A549 (cell line): ENCODE measurements at regions not wholly inside any gene's neighbourhood (a gene's known extent, or its start where the extent isn't known, plus 50 kb on each side); places are given as distances from the start of the nearest gene placed in this dataset.

ENCODE experiments used
- ATAC-seq, 2 experiments: fragments of 200-7000 bp in 1 of 2; fragments of >200 bp in 1 of 2; cut with Nextera tagmentation in 1 of 2; cut with Tn5 transposase in 1 of 2; 3 replicates each; pipeline versions ENCODE4 v1.8.0 to v1.9.1; 2018 to 2020; ENCODE audit warnings: mild to moderate bottlenecking in 1 of 2, moderate library complexity in 1 of 2
- CTCF ChIA-PET: fragments of 300-600 bp; sonication (Branson Sonifier 250); formaldehyde crosslinking; extraction: SDS; loops from one replicate; lab custom pipeline; 2021; ENCODE audit warnings: antibody characterized with exemption, inconsistent platforms; lab: Yijun Ruan, JAX
- POLR2A ChIA-PET: fragments of 350-600 bp; formaldehyde crosslinking; extraction: SDS; loops from one replicate; lab custom pipeline; 2021; ENCODE audit warnings: antibody characterized with exemption, inconsistent platforms; lab: Yijun Ruan, JAX
- DNase-seq, 2 experiments: peaks; one replicate each; pipeline versions ENCODE4 v3.0.0 to v3.0.0-alpha.2; 2011 to 2016; ENCODE audit warnings: low read depth in 1 of 2, low spot score in 1 of 2
- FAIRE-seq: peaks from 2 replicates; lab custom pipeline; 2011; peaks lifted over from hg19 to GRCh38; lab: Jason Lieb, UNC
- H3K27ac ChIP-seq, 2 experiments: fragments of >200 bp; sonication (Bioruptor Twin); formaldehyde crosslinking; 3 replicates each; pipeline ENCODE4 v1.5.1; 2016 to 2017
- H3K4me1 ChIP-seq: fragments of >200 bp; sonication (Bioruptor Twin); formaldehyde crosslinking; 3 replicates; pipeline ENCODE4 v1.6.1; 2016
- H3K4me2 ChIP-seq: fragments of >200 bp; sonication (Bioruptor Twin); formaldehyde crosslinking; 3 replicates; pipeline ENCODE4 v1.6.1; 2016
- H3K4me3 ChIP-seq: fragments of >200 bp; sonication (Bioruptor Twin); formaldehyde crosslinking; 3 replicates; pipeline ENCODE4 v1.5.1; 2016
- H3K9me3 ChIP-seq: fragments of >200 bp; sonication (Bioruptor Twin); formaldehyde crosslinking; 3 replicates; pipeline ENCODE4 v1.6.1; 2016
- CBX8 ChIP-seq: fragments of 200-600 bp; sonication (generic); IDR thresholded peaks from 2 replicates; pipeline ENCODE4 v1.6.1; 2016
- CEBPB ChIP-seq, 2 experiments: fragments of >200 bp in 1 of 2; sonication (Bioruptor Twin) in 1 of 2; formaldehyde crosslinking in 1 of 2; IDR thresholded peaks; 2 replicates each; pipeline ENCODE4 v1.6.1; 2012 to 2016
- CHD2 ChIP-seq: fragments of 150-350 bp; IDR thresholded peaks from 2 replicates; pipeline ENCODE4 v1.6.1; 2014; ENCODE audit warnings: low read length; ENCODE audit not compliant: partially characterized antibody
- EHF ChIP-seq: fragments of 250-450 bp; sonication (Bioruptor Pico); IDR thresholded peaks from 2 replicates; pipeline ENCODE4 v1.5.0; 2020; ENCODE audit warnings: mild to moderate bottlenecking
- ESRRA ChIP-seq: fragments of 150-350 bp; IDR thresholded peaks from 2 replicates; pipeline ENCODE4 v1.6.1; 2014; ENCODE audit warnings: mild to moderate bottlenecking, low read length, borderline replicate concordance
- FOSB ChIP-seq: fragments of 250-450 bp; sonication (Bioruptor Pico); IDR thresholded peaks from 2 replicates; pipeline ENCODE4 v1.5.0; 2020; ENCODE audit warnings: mild to moderate bottlenecking, moderate library complexity
- FOSL2 ChIP-seq, 2 experiments: fragments of 450-650 bp in 1 of 2; fragments of >200 bp in 1 of 2; sonication (Bioruptor Twin) in 1 of 2; formaldehyde crosslinking; IDR thresholded peaks; 2 replicates each; pipeline versions ENCODE4 v1.5.0 to v1.6.1; 2016 to 2020; ENCODE audit warnings: mild to moderate bottlenecking in 1 of 2, moderate library complexity in 1 of 2
- FOXS1 ChIP-seq: fragments of 250-450 bp; sonication (Bioruptor Pico); IDR thresholded peaks from 2 replicates; pipeline ENCODE4 v1.5.0; 2020; ENCODE audit warnings: mild to moderate bottlenecking, moderate library complexity
- GATA3 ChIP-seq: IDR thresholded peaks from 2 replicates; pipeline ENCODE4 v1.6.1; 2012; ENCODE audit warnings: borderline replicate concordance
- HDAC2 ChIP-seq: fragments of 200-600 bp; sonication (generic); IDR thresholded peaks from 2 replicates; pipeline ENCODE4 v1.6.1; 2016
- JUN ChIP-seq, 2 experiments: fragments of >200 bp; sonication (Bioruptor Twin); formaldehyde crosslinking; IDR thresholded peaks; 2 replicates in 1 of 2; 3 replicates in 1 of 2; pipeline ENCODE4 v1.6.1; 2016 to 2017
- NFE2L2 ChIP-seq: fragments of 150-350 bp; conservative IDR thresholded peaks from 2 replicates; pipeline ENCODE4 v1.6.1; 2014; ENCODE audit warnings: low read length
- NPAS2 ChIP-seq: fragments of 250-450 bp; sonication (Bioruptor Pico); IDR thresholded peaks from 2 replicates; pipeline ENCODE4 v1.8.0; 2022; ENCODE audit warnings: mild to moderate bottlenecking, moderate library complexity, borderline replicate concordance
- PHF8 ChIP-seq: fragments of 200-600 bp; sonication (generic); IDR thresholded peaks from 2 replicates; pipeline ENCODE4 v1.6.1; 2016; ENCODE audit warnings: low read depth, mild to moderate bottlenecking, antibody characterized with exemption, moderate library complexity, borderline replicate concordance
- POLR2A ChIP-seq: IDR thresholded peaks from 2 replicates; pipeline ENCODE4 v1.6.1; 2012; ENCODE audit warnings: mild to moderate bottlenecking, low read length
- RARB ChIP-seq: fragments of 250-450 bp; sonication (Bioruptor Pico); IDR thresholded peaks from 2 replicates; pipeline ENCODE4 v1.8.0; 2021; ENCODE audit warnings: mild to moderate bottlenecking, moderate library complexity
- RNF2 ChIP-seq: fragments of 200-600 bp; sonication (generic); IDR thresholded peaks from 2 replicates; pipeline ENCODE4 v1.6.1; 2016; ENCODE audit warnings: low read depth, mild to moderate bottlenecking, antibody characterized with exemption, moderate library complexity, borderline replicate concordance
- SREBF2 ChIP-seq: fragments of 450-650 bp; IDR thresholded peaks from 2 replicates; pipeline ENCODE4 v1.6.1; 2014; ENCODE audit warnings: mild to moderate bottlenecking, moderate library complexity
- ZNF302 ChIP-seq: fragments of 250-450 bp; sonication (Bioruptor Pico); IDR thresholded peaks from 2 replicates; pipeline ENCODE4 v1.9.0; 2021; ENCODE audit warnings: inconsistent platforms, mild to moderate bottlenecking, moderate library complexity
- ZSCAN20 ChIP-seq: fragments of 250-450 bp; sonication (Bioruptor Pico); IDR thresholded peaks from 2 replicates; pipeline ENCODE4 v1.8.0; 2022; ENCODE audit warnings: mild to moderate bottlenecking, moderate library complexity
- WGBS: methylation state at CpG from one replicate; pipeline ENCODE4 v1.1.6; 2017; ENCODE audit errors: missing lambda C conversion rate; 5-methylcytosine and 5-hydroxymethylcytosine counted together
- TF ChIP-seq, protein P1 (sequence below): IDR thresholded peaks from 2 replicates; pipeline ENCODE4 v1.6.1; 2012
- TF ChIP-seq, protein P2 (sequence below): fragments of 200-600 bp; sonication (generic); IDR thresholded peaks from 2 replicates; pipeline ENCODE4 v1.6.1; 2016; ENCODE audit warnings: antibody characterized with exemption, mild to moderate bottlenecking, moderate library complexity

DNA sequence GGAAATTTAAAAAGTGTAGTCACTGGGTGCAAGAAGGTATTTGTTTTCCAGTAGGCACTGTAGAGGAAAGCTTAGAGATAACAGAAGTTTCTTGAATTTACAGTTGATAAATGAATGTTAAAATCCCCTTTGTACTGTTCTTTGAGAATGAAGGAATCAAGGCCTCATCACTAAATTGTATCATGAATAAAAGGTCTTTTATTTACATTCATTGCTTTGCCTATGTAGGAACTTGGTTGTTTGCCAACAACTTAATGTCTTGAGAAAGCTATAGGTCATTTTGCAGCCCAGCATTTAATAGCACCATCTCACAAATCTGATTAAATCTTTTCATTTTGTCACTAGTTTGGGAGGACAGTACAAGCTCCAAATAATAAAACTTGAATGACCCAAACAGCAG, 213.9 kb upstream of the ITGA4 start (continued):
- TF ChIP-seq NFE2L2: no peak
- TF ChIP-seq EHF: no peak
- no peak for TF ChIP-seq HDAC2
- TF ChIP-seq FOSL2 (IDR thresholded peaks at IDR 0.05): no peak
- no peak for TF ChIP-seq FOSL2 (CRISPR knock-in tag; IDR thresholded peaks at IDR 0.05)
- TF ChIP-seq ZNF302 (CRISPR knock-in tag): no peak
- no peak for TF ChIP-seq CHD2
- no peak for TF ChIP-seq PHF8

DNA sequence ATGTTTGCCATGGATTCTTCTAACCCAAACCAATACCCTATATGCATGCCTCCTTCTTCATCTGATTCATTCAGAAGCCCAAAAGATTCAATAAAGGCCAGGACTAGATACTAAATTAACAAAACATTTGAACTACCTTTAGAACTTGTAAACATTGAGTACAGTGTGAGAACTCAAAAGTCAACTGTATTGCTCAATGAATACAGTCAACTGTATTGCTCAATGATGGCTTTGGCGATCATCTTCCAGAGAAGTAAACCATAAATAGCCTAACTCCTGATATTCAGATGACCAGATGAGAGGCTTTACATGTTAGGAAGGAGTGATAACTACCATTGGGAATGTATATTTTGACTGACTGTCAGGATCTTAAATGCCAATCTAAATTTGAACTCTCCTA, 206.5 kb upstream of the ITGA4 start:
- no peak for FAIRE-seq
- Histone ChIP-seq H3K4me2 (no peak overlapping the region), H3K27ac (no peak overlapping the region), H3K4me1 (no peaks in the 10 kb centered on the region), H3K4me3 (no peak overlapping the region), H3K9me3 (no peaks in the 10 kb centered on the region)
- no peak for DNase-seq
- ChIA-PET CTCF (no interaction called here), POLR2A (no interaction called here)
- no peak for ATAC-seq
- 19% methylated on average over 1 of the region's 1 CpG for WGBS
- TF ChIP-seq CEBPB (IDR thresholded peaks at IDR 0.05): peak in 1 of 2 experiments; percentile 16; a peak in 1 of 4 replicates
- no peak for TF ChIP-seq ESRRA
- TF ChIP-seq FOXS1 (CRISPR knock-in tag): no peak

DNA sequence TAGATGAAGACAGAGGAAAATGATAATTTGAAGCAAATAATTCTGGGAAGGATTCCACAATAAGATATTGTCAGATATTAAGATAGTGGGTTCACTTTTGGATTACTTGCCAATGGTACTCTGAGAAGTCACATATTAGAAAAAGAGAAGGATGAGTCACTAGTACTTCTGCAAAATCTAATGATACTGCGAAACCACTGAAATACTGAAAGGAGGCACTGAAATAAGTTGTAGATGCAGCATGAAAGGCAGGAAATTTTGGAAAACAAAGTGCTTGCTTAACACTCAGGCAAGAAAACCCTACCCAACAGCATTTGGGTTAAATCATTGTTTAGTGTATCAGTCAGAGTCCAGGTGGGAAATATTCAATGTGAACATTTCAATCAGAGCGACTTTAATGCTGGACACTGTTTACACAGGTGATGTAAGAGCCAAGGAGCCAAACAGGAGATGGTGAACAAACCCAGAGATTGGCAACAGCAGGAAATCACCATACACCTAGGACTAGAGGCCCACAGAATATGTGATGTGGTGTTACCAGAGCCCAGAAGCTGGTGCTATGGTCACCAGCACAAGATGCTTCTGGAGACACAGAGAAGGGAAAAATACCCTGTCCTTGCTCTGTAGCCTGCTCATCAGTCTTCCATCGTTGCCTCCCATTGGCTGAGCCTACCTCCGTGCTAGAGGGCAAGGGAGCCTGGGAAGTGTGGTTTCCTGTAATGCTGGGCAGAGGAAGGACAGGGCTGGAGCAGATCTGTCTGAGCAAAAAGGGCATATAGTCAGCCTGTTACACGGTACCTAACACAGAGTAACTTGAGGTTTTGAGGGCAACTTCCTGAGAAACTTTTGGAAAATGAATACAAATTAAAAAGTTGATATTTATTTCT, 204.7 kb upstream of the ITGA4 start:
- Histone ChIP-seq H3K27ac (no peak overlapping the region), H3K4me2 (no peak overlapping the region), H3K9me3 (no peaks in the 10 kb centered on the region), H3K4me3 (no peak overlapping the region), H3K4me1 (no peaks in the 10 kb centered on the region)
- TF ChIP-seq EHF (no peak), RNF2 (no peak), RARB (CRISPR knock-in tag) (no peak), FOSL2 (IDR thresholded peaks at IDR 0.05) (no peak), FOSL2 (CRISPR knock-in tag; IDR thresholded peaks at IDR 0.05) (no peak), POLR2A (no peak), ZSCAN20 (CRISPR knock-in tag) (no peak), GATA3 (no peak), FOSB (CRISPR knock-in tag) (no peak), NPAS2 (CRISPR knock-in tag) (no peak), JUN (IDR thresholded peaks at IDR 0.05) (no peak), CBX8 (no peak), SREBF2 (no peak), ZNF302 (CRISPR knock-in tag) (no peak)
- TF ChIP-seq, protein P1, sequence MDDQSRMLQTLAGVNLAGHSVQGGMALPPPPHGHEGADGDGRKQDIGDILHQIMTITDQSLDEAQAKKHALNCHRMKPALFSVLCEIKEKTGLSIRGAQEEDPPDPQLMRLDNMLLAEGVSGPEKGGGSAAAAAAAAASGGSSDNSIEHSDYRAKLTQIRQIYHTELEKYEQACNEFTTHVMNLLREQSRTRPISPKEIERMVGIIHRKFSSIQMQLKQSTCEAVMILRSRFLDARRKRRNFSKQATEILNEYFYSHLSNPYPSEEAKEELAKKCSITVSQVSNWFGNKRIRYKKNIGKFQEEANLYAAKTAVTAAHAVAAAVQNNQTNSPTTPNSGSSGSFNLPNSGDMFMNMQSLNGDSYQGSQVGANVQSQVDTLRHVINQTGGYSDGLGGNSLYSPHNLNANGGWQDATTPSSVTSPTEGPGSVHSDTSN: no peak
- TF ChIP-seq, protein P2, sequence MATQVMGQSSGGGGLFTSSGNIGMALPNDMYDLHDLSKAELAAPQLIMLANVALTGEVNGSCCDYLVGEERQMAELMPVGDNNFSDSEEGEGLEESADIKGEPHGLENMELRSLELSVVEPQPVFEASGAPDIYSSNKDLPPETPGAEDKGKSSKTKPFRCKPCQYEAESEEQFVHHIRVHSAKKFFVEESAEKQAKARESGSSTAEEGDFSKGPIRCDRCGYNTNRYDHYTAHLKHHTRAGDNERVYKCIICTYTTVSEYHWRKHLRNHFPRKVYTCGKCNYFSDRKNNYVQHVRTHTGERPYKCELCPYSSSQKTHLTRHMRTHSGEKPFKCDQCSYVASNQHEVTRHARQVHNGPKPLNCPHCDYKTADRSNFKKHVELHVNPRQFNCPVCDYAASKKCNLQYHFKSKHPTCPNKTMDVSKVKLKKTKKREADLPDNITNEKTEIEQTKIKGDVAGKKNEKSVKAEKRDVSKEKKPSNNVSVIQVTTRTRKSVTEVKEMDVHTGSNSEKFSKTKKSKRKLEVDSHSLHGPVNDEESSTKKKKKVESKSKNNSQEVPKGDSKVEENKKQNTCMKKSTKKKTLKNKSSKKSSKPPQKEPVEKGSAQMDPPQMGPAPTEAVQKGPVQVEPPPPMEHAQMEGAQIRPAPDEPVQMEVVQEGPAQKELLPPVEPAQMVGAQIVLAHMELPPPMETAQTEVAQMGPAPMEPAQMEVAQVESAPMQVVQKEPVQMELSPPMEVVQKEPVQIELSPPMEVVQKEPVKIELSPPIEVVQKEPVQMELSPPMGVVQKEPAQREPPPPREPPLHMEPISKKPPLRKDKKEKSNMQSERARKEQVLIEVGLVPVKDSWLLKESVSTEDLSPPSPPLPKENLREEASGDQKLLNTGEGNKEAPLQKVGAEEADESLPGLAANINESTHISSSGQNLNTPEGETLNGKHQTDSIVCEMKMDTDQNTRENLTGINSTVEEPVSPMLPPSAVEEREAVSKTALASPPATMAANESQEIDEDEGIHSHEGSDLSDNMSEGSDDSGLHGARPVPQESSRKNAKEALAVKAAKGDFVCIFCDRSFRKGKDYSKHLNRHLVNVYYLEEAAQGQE: no peak
- FAIRE-seq: no peak
- WGBS: 36% methylated on average over 4 of the region's 5 CpGs
- POLR2A ChIA-PET: no interaction called here
- no peak for DNase-seq
- ATAC-seq: no peak
- CTCF ChIA-PET: no interaction called here
